HG02970 (cell line): ENCODE measurements at regions not wholly inside any gene's neighbourhood (a gene's known extent, or its start where the extent isn't known, plus 50 kb on each side); places are given as distances from the start of the nearest gene placed in this dataset.
"Not testable (repeated sequence)": the region's sequence is repeated elsewhere in the genome, so short reads cannot be mapped to it uniquely, and the experiment has no call there.

Source experiments
- ATAC-seq: cut with Tn5 transposase; IDR thresholded peaks from one replicate; pipeline ENCODE4 v1.9.1; 2021; ENCODE audit warnings: mild to moderate bottlenecking, moderate library complexity, moderate number of reproducible peaks; ENCODE audit not compliant: unreplicated experiment, low FRiP score

- ATAC-seq, result no peak
Measured at GRCh38 chr5:101424530-101425175, 521.6 kb upstream of the ST8SIA4 start.

GRCh38 chr5:101418713-101419118 is 515.6 kb upstream of the ST8SIA4 start:
- ATAC-seq, result no peak

DNA sequence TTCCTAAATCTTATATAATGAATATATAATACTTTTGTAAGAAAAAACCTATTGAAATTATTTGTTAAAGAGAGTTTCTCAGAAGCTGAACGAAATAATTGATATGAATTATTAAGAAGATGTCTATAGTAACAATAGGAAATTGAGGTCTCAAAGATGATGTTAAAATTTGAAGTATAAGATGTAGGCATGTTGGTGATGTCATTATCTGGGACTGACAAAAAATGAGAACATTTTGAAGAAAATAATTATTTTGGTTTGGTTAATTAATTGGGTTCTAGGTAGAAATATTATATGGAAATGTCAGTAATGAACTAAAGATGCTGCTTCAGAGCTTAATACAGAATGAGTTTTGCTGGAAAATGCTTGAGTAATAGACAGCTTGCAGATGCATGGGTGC is 501.4 kb upstream of the ST8SIA4 start:
- ATAC-seq, result no peak

GRCh38 chr5:101393795-101394450 is 490.8 kb upstream of the ST8SIA4 start:
- no peak for ATAC-seq

GRCh38 chr5:101390151-101390908 is 487.2 kb upstream of the ST8SIA4 start:
- no peak for ATAC-seq

GRCh38 chr5:101385276-101385675 is 482.2 kb upstream of the ST8SIA4 start:
- no peak for ATAC-seq

GRCh38 chr5:101370181-101370580 is 467.1 kb upstream of the ST8SIA4 start:
- no peak for ATAC-seq

DNA sequence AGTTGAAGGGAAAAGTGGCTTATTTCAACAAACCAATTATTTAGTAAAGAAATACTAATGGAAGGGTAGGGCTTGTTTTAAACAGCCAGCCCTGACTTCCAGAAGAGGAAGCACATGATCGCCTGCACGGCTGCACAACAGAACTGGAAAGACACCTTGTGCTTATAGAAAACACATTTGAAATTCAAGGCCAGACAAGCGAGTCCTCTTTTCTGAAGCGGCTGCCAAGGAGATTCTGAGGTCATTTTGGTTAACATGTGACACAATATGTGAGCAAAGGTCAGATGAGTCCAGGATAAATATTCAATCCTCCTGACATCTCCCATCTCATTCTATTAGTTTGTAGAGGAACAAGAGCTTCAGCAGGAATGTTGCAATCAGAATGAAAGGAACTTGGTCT is 461.4 kb upstream of the ST8SIA4 start:
- no peak for ATAC-seq

GRCh38 chr5:101362067-101362466 is 459.0 kb upstream of the ST8SIA4 start:
- no peak for ATAC-seq

GRCh38 chr5:101346906-101347305 is 443.8 kb upstream of the ST8SIA4 start:
- ATAC-seq, result no peak

GRCh38 chr5:101346447-101346846 is 443.4 kb upstream of the ST8SIA4 start:
- ATAC-seq, result no peak

GRCh38 chr5:101338226-101338625 is 435.1 kb upstream of the ST8SIA4 start:
- no peak for ATAC-seq

DNA sequence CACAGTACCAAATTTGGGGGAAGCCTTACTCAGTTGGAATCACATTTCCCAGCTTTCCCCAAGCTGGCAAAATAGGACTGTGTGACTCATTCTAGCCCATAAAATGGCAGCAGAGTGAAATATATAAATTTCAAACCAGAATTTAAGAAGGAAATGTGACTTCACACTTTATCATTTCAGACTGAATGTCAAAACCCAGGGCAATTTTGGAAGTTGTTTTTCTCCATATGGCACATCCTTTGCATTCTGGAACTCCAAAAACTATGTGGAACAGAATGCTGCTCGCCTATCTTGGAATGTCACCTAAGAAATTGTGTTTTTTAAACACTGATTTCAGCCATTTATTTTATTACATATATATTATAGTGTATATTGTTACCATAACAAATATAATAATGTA is 424.7 kb upstream of the ST8SIA4 start:
- no peak for ATAC-seq

- no peak for ATAC-seq
Measured at GRCh38 chr5:101326766-101327165, 423.7 kb upstream of the ST8SIA4 start.

DNA sequence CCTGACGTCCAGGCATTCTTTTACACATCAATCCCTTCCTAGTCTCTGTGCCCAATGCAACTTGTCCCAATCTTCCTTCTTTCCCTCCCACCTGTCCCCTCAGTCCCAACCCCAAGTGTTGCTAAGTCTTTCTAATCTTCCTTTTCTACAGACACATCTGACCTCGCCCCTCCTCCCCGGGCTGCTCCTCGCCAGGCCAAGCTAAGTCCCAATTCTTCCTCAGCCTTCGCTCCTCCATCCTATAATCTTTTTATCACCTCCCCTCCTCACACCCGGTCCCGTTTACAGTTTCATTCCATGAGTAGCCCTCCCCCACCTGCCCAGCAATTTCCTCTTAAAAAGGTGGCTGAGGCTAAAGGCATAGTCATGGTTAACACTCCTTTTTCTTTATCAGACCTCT is 413.3 kb upstream of the ST8SIA4 start:
- ATAC-seq, result not testable (repeated sequence)

DNA sequence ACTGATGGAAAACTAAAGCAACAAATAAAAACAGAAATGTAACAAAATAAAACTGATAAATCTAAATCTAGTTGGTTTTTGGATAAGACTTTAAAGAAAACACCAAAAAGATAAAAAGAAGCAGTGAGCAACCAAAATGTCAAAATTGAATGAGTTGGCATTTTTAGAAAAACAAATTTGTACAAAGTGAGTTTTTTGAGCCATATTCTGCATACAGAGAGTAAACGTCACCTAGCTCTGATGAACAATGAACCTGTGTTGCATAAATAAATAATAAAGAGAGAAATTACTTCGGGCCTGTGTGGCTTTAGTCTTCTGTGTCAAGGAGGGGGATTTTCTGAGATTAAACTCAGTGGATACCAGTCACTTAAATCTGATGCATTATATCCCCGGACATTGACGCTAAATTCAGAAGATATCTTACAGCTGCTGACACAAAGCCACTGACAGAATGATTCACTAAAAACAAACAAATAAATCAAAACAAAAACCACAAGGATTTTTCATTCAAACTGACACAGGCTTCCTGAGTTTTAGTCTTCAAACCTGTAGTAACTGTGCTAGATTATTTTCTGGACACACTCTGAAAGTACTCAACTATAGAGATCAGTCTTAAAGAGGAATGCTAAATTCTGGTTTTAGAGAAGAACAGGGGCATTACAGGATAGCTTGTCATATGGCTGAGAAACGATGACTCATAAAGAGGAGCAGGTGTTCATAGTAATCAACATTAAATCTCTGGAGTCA is 403.5 kb upstream of the ST8SIA4 start:
- no peak for ATAC-seq

- no peak for ATAC-seq
Measured at GRCh38 chr5:101296477-101296876, 393.4 kb upstream of the ST8SIA4 start.

DNA sequence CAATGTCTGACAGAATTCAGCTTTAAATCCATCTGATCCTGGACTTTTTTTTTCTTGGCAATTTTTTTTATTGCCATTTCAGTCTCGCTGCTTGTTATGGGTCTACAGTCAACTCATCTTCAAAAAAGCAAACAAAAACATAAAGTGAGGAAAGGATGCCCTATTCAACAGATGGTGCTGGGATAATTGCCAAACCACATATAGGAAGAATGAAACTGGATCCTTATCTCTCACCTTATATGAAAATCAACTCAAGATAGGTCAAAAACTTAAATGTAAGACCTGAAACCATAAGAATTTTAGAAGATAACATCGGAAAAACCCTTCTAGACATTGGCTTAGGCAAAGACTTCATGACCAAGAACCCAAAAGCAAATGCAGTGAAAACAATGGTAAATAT is 389.1 kb upstream of the ST8SIA4 start:
- no peak for ATAC-seq

DNA sequence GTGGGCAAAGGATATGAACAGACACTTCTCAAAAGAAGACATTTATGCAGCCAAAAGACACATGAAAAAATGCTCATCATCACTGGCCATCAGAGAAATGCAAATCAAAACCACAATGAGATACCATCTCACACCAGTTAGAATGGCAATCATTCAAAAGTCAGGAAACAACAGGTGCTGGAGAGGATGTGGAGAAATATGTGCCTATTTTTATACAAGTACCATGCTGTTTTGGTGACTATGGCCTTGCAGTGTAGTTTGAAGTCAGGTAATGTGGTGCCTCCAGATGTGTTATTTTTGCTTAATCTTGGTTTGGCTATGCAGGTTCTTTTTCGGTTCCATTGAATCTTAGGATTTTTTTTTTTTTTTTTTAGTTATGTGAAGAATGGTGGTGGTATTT is 387.7 kb upstream of the ST8SIA4 start:
- not testable (repeated sequence) for ATAC-seq

DNA sequence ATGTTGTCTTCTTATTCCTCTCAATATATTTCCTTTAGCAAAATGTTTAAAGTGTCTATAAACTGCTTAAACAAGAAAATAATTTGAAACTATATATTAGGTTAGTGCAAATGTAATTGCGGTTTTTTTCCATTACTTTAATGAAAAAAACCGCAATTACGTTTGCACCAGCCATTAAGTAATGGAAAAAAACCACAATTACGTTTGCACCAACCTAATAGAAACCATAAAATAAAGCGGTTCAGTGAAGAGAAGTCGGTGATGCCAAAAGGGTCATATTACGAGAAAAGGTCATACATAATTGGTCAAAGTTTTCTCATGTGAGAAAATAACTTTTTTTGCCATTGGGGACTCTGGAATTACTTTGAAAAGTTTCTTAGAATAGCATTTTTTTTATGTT is 385.6 kb upstream of the ST8SIA4 start:
- ATAC-seq, result no peak
